ENCODE measurements at regions not wholly inside any gene's neighbourhood (a gene's known extent, or its start where the extent isn't known, plus 50 kb on each side); places are given as distances from the start of the nearest gene placed in this dataset.

- DNase-seq = no peak
Measured at GRCh38 chr20:4095639-4096038, 53.0 kb upstream of the SMOX start.

GRCh38 chr20:4091490-4092479 is 56.8 kb upstream of the SMOX start:
- peak; percentile 41 for DNase-seq

GRCh38 chr20:4090756-4091489 is 57.7 kb upstream of the SMOX start:
- no peak for DNase-seq

GRCh38 chr20:4089756-4090487 is 58.7 kb upstream of the SMOX start:
- DNase-seq = no peak

GRCh38 chr20:4088766-4089165 is 59.9 kb upstream of the SMOX start:
- DNase-seq = no peak

- no peak for DNase-seq
Measured at GRCh38 chr20:4087923-4088322, 60.7 kb upstream of the SMOX start.

GRCh38 chr20:4086771-4087687 is 61.6 kb upstream of the SMOX start:
- no peak for DNase-seq

GRCh38 chr20:4084721-4085120 is 63.9 kb upstream of the SMOX start:
- no peak for DNase-seq

GRCh38 chr20:4084096-4084495 is 64.5 kb upstream of the SMOX start:
- no peak for DNase-seq

- no peak for DNase-seq
Measured at GRCh38 chr20:4083098-4083865, 65.3 kb upstream of the SMOX start.

- DNase-seq = peak; percentile 67
Measured at GRCh38 chr20:4082406-4083097, 66.1 kb upstream of the SMOX start.

- DNase-seq = no peak
Measured at GRCh38 chr20:4081421-4081820, 66.1 kb upstream of the RNF24 start.

GRCh38 chr20:4076671-4077070 is 61.3 kb upstream of the RNF24 start:
- no peak for DNase-seq

- DNase-seq = no peak
Measured at GRCh38 chr20:4076033-4076432, 60.7 kb upstream of the RNF24 start.

- DNase-seq = no peak
Measured at GRCh38 chr20:4074877-4075455, 59.6 kb upstream of the RNF24 start.

GRCh38 chr20:4073852-4074741 is 58.7 kb upstream of the RNF24 start:
- no peak for DNase-seq

- no peak for DNase-seq
Measured at GRCh38 chr20:4071178-4071693, 55.9 kb upstream of the RNF24 start.

GRCh38 chr20:4070323-4071177 is 55.2 kb upstream of the RNF24 start:
- DNase-seq = no peak
